Kidney epithelial cell (primary cell): ENCODE measurements at regions not wholly inside any gene's neighbourhood (a gene's known extent, or its start where the extent isn't known, plus 50 kb on each side); places are given as distances from the start of the nearest gene placed in this dataset.
"Not testable (repeated sequence)": the region's sequence is repeated elsewhere in the genome, so short reads cannot be mapped to it uniquely, and the experiment has no call there.

Source experiments
- DNase-seq: peaks from one replicate; pipeline ENCODE4 v3.0.0-alpha.2; 2010; ENCODE audit warnings: low read depth
- H3K27me3 ChIP-seq: 2 replicates; pipeline ENCODE4 v1.6.0; 2011; ENCODE audit warnings: low read length; ENCODE audit not compliant: control insufficient read depth, insufficient read depth
- H3K36me3 ChIP-seq: 2 replicates; pipeline ENCODE4 v1.5.1; 2011; ENCODE audit warnings: low read length; ENCODE audit not compliant: control insufficient read depth, insufficient read depth
- H3K4me3 ChIP-seq: 2 replicates; pipeline ENCODE4 v1.5.1; 2011; ENCODE audit warnings: low read depth, mild to moderate bottlenecking, control low read depth, low read length
- CTCF ChIP-seq: IDR thresholded peaks from 2 replicates; pipeline ENCODE4 v1.5.1; 2011; ENCODE audit warnings: mild to moderate bottlenecking, moderate library complexity, low read length, control low read depth, inconsistent platforms; ENCODE audit not compliant: insufficient read depth, poor library complexity, severe bottlenecking

DNA sequence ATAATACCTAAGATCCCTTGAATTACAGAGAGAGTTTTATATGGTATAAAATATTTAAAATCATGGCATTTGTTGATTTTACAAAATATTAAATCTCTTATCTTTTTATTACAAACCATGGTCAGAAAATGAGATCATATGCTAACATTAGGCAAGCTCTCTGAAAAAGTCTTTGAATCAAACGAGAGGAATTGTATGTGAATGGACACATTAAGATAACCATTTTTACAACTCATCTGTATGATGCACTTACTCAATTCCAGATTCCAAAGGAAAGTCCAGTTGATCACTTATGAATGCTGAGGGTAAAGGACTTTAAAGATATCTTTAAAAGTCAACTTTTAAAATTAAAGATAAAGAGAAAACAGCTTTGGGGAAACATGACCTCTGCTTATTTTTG is 83.5 kb upstream of the LUZP2 start:
- H3K36me3 ChIP-seq, result no peaks in the 10 kb centered on the region
- DNase-seq, result no peak
- H3K4me3 ChIP-seq, result no peak overlapping the region
- no peaks in the 10 kb centered on the region for H3K27me3 ChIP-seq
- no peak for TF ChIP-seq CTCF

- not testable (repeated sequence) for H3K27me3 ChIP-seq, H3K36me3 ChIP-seq, DNase-seq, H3K4me3 ChIP-seq
Observed at GRCh38 chr11:24415955-24416636, 80.8 kb upstream of the LUZP2 start.

DNA sequence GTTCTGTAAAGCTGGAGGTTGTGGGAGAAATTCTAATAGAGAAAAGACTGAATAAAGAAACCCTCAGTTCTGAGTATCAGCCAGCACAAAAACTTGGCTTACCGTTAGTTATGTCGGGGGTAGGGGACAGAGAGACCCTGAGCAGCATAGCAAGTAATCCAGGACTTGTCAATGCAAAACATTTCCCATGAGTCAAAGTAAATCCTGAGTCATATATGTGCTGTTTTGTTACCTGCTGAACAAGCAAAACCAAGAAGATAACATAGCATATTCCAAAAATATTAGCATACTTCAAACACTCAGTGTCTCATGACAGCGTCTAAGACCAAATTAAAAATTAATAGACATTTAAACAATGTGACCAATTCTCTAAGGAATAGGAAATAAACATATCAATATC is 75.1 kb upstream of the LUZP2 start:
- TF ChIP-seq CTCF, result no peak
- Histone ChIP-seq H3K4me3 (no peak overlapping the region), H3K36me3 (no peaks in the 10 kb centered on the region), H3K27me3 (no peaks in the 10 kb centered on the region)
- no peak for DNase-seq

DNA sequence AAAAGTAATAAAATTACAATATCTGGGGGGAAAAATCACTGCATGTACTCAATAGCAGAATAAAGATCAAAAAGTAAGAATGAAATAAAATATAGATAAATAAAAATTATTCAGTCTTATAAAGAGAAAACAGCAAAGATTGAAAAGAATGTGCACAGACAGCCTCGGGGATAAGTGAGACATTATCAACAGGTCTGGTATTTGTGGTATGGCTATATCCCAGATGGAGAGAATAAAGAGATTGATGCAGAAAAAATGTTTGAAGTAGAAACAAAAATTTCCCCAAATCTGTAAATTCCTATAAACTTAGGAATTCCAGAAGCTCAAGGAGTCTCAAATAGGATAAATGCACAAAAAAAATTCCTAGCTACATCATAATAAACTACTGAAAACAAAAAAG is 74.5 kb upstream of the LUZP2 start:
- no peaks in the 10 kb centered on the region for H3K27me3 ChIP-seq
- TF ChIP-seq CTCF, result no peak
- no peaks in the 10 kb centered on the region for H3K36me3 ChIP-seq
- DNase-seq, result no peak
- H3K4me3 ChIP-seq, result no peak overlapping the region

GRCh38 chr11:24437123-24437522 is 59.7 kb upstream of the LUZP2 start:
- TF ChIP-seq CTCF, result no peak
- H3K27me3 ChIP-seq, result no peaks in the 10 kb centered on the region

More at GRCh38 chr11:24437123-24437522, 59.7 kb upstream of the LUZP2 start:
- Histone ChIP-seq H3K36me3 (no peaks in the 10 kb centered on the region), H3K4me3 (no peak overlapping the region)
- no peak for DNase-seq
